ENCODE measurements at regions not wholly inside any gene's neighbourhood (a gene's known extent, or its start where the extent isn't known, plus 50 kb on each side); places are given as distances from the start of the nearest gene placed in this dataset.
"Not testable (repeated sequence)": the region's sequence is repeated elsewhere in the genome, so short reads cannot be mapped to it uniquely, and the experiment has no call there.

DNA sequence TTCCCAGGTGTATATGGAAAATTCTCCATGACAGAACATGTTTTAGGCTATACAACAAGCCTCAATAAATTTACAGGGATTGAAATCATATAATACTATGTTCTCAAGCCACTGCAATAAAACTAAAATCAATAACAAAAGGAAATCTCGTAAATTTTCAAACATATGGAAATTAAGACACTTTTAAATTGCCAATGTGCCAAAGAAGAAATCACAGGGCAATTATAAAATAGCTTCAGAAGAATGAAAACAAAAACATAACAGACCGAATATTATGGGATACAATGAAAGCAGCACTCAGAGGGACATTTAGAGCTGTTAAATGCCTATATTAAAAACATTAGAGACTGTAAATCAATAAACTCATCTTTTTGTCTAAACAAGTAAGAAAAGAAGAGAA lies 555.7 kb upstream of the B3GAT1 start (continued):
- TF ChIP-seq SIN3A (conservative IDR thresholded peaks at IDR 0.05 in 1 of 2, IDR thresholded peaks at IDR 0.05 in 1 of 2; ENCODE audit: low read depth in 1 of 2, low read length in 2 of 2), result no peak
- TF ChIP-seq TCF12 (IDR thresholded peaks at IDR 0.05; ENCODE audit: low read depth, low read length), result no peak
- TF ChIP-seq, protein P1, sequence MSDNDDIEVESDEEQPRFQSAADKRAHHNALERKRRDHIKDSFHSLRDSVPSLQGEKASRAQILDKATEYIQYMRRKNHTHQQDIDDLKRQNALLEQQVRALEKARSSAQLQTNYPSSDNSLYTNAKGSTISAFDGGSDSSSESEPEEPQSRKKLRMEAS (IDR thresholded peaks at IDR 0.05), result no peak
- no peak for TF ChIP-seq EGR1 (IDR thresholded peaks at IDR 0.05; ENCODE audit: borderline replicate concordance, low read depth, low read length)
- TF ChIP-seq SP2 (IDR thresholded peaks at IDR 0.05; ENCODE audit: low read length), result no peak
- TF ChIP-seq TBP (IDR thresholded peaks at IDR 0.05; ENCODE audit: low read depth, low read length), result no peak

- not testable (repeated sequence) for H3K36me3 ChIP-seq (ENCODE audit: control insufficient read depth in 2 of 4, insufficient read depth in 4 of 4, low read length in 3 of 4); H4K20me1 ChIP-seq (replicated peaks in 1 of 2; ENCODE audit: control insufficient read depth in 1 of 2, insufficient read depth in 2 of 2, low read length in 2 of 2); H3K9me3 ChIP-seq (ENCODE audit: insufficient read depth in 2 of 2, low read depth in 1 of 2, low read length in 1 of 2); H2BK20ac ChIP-seq (ENCODE audit: low read length); H3K9ac ChIP-seq (replicated peaks in 1 of 4; ENCODE audit: extremely low read depth in 1 of 4, low read depth in 3 of 4, low read length in 3 of 4); H2BK12ac ChIP-seq (ENCODE audit: low read depth, low read length); H2AFZ ChIP-seq (ENCODE audit: low read length); H2BK15ac ChIP-seq (ENCODE audit: low read length); H3K27me3 ChIP-seq (replicated peaks in 1 of 4; ENCODE audit: control insufficient read depth in 3 of 4, extremely low read depth in 1 of 4, insufficient read depth in 3 of 4, low read length in 3 of 4); H3K4ac ChIP-seq (replicated peaks; ENCODE audit: insufficient read length, low read depth, low read length); H2AK5ac ChIP-seq (ENCODE audit: low read depth, low read length); H4K8ac ChIP-seq (ENCODE audit: extremely low read depth, insufficient read depth, low read length); H3K4me2 ChIP-seq (ENCODE audit: insufficient read depth in 1 of 2, low read depth in 2 of 2, low read length in 2 of 2); H4K5ac ChIP-seq (ENCODE audit: insufficient read length, low read depth, low read length); H2BK5ac ChIP-seq (ENCODE audit: low read depth, low read length); H3K79me2 ChIP-seq (ENCODE audit: control insufficient read depth in 1 of 2, insufficient read depth in 2 of 2, low read length in 2 of 2); H3K27ac ChIP-seq (ENCODE audit: low read depth, low read length); H3K18ac ChIP-seq (ENCODE audit: extremely low read depth, low read length); H2BK120ac ChIP-seq (replicated peaks; ENCODE audit: low read depth, low read length); FAIRE-seq; DNase-seq (ENCODE audit: low read depth in 1 of 2, low spot score in 2 of 2); H4K91ac ChIP-seq (replicated peaks; ENCODE audit: insufficient read length, low read length); H3K56ac ChIP-seq (replicated peaks; ENCODE audit: insufficient read length, low read depth, low read length); H3K4me1 ChIP-seq (replicated peaks in 1 of 4; ENCODE audit: control insufficient read depth in 3 of 4, insufficient read depth in 4 of 4, low read length in 3 of 4); H3K4me3 ChIP-seq (ENCODE audit: extremely low read depth in 1 of 4, insufficient read depth in 2 of 4, low read depth in 3 of 4, low read length in 4 of 4); H3K79me1 ChIP-seq (ENCODE audit: low read depth, low read length); H3K23me2 ChIP-seq (ENCODE audit: low read depth, low read length); H3K14ac ChIP-seq (ENCODE audit: insufficient read length); H3K23ac ChIP-seq (ENCODE audit: insufficient read length)
- ChIA-PET CTCF (ENCODE audit: partially characterized antibody) (interaction anchor here (1.7 kb wide), 1 partner anchor 10 kb away, joined by 5 read pairs; no protein-coding TSS in a partner anchor), POLR2A (ENCODE audit: partially characterized antibody) (interaction anchor here (0.6 kb wide), 1 partner anchor 73 kb away, joined by 3 read pairs; no protein-coding TSS in a partner anchor)
- 96% methylated on average over 28 of the region's 30 CpGs; no CpG with 5 or more reads in 1 of the 2 experiments for WGBS, 2 experiments (ENCODE audit: extremely low coverage in 1 of 2, insufficient coverage in 1 of 2, insufficient read length in 1 of 2, insufficient replicate concordance in 2 of 2, low coverage in 1 of 2, low lambda C conversion rate in 2 of 2, missing lambda C conversion rate in 1 of 2)
Observed at GRCh38 chr11:134961386-134961785, 549.3 kb upstream of the B3GAT1 start.
